Epidermal melanocyte (primary cell): ENCODE measurements at regions not wholly inside any gene's neighbourhood (a gene's known extent, or its start where the extent isn't known, plus 50 kb on each side); places are given as distances from the start of the nearest gene placed in this dataset.
"Not testable (repeated sequence)": the region's sequence is repeated elsewhere in the genome, so short reads cannot be mapped to it uniquely, and the experiment has no call there.

Experiments used
- DNase-seq: peaks from one replicate; pipeline ENCODE4 v3.0.0; 2011; ENCODE audit warnings: low spot score; ENCODE audit not compliant: insufficient read length

DNA sequence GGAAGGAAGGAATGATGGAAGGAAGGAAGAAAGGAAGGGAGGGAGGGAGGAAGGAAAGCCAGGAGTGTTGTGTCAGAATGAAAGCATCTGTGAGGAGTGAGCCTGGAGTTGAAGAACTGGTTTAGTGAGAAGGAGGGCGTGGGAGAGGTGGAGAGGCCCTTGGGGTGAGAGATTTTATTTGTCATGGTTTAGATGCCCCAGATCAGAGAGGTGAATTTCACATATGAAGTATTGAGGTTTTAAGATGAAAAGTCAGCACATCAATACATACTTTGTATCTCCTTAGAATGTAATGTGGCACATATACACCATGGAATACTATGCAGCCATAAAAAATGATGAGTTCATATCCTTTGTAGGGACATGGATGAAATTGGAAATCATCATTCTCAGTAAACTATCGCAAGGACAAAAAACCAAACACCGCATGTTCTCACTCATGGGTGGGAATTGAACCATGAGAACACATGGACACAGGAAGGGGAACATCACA, 222.3 kb upstream of the ECI2 start:
- DNase-seq = not testable (repeated sequence)

DNA sequence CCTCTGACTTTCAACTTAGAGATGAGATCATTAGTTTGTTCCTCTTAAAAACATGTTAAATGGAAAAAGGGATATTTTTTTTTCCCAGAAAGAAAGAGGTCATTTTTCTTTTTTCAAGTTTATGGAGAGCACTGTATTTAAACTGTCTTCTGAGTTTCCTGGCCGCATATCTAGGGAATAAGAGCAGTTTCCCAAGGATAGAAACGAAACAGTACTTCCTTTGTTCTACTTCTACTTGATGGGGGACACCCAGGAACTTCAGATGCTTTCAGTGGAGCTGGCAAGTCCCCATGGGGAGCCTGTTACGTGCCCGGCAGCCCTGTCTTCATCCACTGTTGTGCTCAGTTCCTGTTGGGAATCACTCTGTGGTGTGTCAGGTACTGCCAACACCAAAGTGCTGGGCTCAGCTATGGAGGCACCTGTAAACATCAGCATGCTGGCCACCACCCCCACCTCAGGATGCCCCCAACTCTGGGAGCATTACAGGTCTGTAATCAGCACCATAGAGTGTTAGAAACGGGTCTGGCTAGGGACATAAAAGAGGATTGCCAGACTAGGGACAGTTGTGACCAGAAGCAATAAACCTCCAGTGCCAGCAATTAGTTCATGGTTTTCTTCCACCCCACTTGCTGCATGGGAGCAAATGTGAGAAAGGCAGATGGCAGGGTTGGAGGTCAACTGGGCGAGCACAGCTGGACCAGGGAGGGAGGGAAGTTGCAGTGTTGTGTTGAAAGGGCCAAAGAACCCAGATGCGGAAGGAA, 221.7 kb upstream of the ECI2 start:
- peak; percentile 59 for DNase-seq

DNA sequence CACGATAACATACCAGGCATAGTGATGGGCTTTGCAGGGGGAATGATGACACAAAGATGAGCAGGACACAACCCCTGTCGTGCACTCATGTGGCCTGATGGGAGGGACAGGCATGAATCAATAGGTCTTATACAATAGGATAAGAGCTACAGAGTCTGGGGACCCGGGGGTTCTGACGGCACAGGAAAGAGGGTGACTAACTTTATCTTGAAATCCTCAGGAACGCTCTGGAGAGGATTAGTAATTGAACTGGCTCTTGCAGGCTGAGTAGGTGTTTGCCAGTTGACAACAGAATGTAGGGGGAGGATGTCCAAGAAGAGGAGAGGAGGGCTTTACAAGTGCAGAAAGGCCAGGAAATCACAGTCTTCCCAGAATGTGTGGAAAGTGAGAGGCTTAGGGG, 219.9 kb upstream of the ECI2 start:
- DNase-seq = no peak

DNA sequence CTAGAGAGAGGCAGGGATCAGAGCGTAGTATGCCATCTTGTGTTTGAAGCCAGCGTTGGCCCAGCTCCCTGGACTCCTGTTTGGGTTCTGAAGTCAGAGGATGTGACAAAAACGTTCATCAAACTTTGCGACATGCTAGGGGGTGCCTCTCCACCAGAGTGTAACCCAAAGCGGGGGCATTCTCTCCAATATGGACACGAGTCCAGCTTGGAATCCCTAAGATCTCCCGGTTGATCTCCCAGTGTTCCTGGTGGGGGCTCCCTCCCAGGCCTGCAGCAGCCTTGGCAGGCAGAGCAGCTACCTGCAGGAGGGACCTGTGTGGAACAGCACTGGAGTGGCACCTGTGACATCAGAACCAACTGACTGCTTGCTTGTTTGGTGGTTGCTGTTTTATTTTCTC, 218.8 kb upstream of the ECI2 start:
- DNase-seq = no peak

DNA sequence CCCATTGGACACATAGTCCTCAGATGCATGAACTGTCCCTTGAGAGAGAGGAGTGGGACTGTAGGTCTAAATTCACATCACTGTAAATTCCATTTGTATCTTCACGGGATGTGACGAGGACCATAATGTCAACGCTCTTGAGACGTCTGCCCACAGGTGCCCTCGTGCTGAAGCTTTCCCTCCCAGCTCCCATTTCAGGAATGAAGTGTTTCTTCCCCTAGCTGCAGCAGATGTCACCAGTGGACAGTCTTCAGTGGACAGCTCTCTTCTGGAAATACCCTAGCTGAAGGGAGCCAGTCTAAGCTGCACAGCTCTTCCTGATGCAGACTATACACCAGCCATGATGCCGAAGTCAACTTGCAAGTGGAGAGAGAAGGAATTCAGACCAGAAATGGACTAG, 217.4 kb upstream of the ECI2 start:
- no peak for DNase-seq

DNA sequence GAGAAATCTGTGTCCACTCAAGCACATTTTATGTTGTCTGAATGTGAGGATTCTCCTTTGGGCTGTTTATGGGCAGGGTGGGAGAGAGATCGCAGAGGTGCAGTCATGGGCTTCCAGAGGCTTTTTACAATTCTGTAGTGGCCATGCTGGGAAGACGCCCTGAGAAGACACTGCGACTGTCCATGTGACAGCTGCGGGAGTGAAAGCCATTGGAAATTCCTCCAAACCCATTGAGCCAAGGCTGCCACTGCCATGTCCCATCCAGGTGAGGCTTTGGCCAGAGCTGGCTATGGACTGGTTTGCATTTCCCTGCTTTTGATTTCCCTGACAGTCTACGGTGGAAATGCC, 216.9 kb upstream of the ECI2 start:
- DNase-seq = no peak

DNA sequence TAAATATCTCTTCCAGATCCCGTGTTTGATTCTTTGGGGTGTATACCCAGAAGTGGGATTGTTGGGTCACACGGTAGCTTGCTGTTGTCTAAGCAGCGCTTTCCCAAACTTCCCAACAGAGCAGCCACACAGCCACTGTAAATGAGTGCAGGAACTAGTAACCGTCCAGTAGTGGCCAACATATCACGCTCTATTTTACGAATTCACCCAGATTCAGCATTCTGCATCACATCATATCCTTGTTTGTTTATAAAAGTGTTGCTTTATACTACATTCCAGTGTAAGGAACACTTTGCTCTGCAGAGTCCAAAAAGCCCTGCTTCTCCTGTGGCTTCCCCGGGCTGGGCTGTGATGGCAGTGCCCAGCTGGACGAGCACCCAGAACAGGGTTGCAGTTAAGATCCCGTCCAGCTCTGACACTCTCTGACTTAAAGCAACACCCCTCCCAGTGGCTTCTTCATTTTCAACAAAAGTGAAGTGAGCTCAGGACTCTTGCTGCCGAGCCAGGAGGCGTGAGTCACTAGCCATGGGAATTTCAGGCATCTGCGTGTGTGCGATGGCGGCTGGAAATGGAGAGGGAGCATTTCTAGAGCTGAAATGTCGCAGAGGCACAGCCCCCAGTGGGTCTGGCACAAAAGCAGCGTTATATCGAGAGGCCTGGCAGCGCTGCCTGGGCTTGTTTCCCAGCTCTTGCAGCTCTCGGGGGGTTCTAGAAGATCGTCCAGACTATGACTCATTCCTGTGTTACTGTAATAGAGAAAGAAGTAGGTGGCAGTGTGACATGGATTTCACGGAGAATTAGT, 216.3 kb upstream of the ECI2 start:
- peak; percentile 55 for DNase-seq

DNA sequence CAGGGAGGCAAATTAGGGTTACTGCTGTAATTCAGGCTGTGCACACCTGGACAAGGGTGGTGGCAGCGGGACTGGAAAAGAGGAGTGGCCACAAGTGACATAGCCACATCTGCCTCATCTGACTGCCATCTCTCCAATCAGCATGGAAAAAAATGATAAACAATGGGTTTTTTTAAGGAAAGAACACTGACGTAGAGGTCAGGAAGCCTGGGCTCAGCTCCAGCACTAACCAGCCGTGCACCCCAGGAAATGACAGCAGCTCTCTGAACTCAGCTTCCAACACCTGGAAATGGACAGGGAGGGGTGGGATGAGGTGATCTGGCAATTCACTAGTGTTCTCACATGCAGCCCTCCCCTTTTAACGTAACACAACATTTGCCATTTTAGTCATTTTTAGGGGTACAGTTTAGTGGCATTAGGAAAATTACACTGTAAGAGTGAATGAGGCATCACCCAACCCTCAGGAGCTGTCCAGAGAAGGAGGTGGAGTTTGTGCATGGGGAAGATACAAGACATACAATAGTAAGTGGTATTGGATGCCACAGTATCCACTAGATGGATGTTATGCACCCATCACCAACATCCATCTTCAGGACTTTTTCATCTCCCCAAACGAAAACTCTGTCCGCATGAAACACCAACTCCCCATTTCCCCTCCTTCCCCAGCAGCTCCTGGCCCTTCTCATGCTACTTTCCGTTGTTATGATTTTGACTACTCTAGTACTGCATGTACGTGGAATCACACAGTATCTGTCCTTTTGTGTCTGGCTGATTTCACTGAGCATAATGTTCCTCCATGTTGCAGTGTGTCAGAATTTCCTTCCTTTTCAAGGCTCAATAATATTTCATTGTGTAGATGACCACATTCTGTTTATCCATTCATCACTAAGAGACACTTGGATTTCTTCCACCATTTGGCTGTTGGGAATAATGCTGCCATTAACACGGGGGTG, 215.5 kb upstream of the ECI2 start:
- no peak for DNase-seq

DNA sequence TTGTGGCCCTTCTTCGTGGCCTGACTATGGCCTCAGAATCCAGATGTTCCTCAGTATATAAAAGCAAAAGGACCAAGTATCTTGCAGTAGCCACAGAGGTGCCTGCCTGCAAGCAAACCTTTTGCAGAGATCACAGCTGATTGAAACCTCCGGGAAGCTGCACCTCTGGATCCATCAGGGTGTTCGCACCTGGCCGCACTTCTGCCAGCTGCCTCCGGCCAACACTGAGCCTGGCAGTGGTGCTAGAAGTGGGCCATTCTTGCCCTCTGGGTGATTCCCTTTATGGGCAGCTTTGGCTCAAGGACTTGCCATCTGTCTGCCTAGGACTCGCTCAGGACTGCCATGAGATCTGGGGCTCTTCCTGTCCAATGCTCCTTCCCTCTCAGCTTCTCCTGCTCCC, 214.6 kb upstream of the ECI2 start:
- DNase-seq = no peak

DNA sequence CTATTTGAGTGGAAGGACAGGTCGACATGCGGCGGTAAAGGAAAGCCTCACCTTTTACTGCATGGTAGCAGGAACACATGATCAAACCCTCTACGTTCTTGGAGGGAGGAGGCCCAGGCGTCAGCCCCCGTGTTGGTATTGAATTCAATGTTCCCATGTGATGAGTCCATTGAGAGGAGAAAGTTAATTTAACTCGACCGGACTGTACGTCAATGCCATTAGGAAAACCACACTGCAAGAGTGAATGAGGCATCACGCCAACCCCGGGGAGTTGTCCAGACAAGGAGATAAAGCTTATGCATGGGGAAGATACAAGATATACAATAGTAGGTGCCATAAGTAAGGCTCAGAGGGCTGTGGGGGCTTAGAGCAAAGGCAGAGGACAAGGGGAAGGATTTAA, 213.9 kb upstream of the ECI2 start:
- no peak for DNase-seq

DNA sequence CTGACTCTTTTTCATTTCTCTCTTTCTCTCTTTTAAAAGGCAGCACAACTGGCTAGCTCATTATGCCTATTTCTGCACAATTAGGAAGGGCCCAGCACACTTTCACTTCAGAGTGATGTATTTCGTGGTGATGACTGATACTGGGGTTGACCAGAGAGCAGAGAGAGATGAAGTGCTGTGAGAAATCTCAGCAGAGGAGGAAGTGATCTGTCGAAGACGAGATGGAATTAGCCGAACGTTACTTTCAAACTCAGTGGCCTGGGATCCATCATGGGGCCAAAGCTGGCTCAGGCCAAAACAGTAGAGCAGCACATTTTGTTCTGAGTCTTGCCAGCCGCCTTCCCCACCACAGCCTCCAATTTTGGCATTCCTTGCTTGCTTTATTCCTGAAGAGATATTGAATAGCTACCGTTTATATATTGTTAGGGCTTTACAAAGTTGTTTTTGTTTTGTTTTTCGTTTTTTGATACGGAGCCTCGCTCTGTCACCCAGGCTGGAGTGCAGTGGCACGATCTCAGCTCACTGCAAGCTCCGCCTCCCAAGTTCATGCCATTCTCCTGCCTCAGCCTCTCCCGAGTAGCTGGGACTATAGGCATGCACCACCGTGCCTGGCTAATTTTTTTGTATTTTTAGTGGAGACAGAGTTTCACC, 213.2 kb upstream of the ECI2 start:
- no peak for DNase-seq

DNA sequence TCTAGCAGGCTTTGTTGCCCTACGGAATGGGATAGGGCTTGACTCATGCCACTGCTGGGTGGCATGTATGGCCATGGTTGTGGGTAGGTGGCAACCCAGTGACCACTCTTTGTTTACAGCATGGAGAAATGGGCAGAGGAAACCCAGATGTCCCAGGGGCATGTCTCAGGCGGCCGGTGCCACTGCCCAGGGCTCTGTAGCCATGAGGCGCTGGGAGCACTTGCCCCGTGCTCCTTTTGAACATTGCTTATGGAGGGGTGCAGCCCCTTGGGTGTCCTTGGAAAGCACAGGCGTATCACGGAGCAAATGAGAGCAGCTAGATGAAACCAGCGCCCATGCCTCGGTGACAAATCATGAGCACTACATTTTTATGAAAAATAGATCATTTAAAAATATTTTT, 212.5 kb upstream of the ECI2 start:
- DNase-seq = no peak

DNA sequence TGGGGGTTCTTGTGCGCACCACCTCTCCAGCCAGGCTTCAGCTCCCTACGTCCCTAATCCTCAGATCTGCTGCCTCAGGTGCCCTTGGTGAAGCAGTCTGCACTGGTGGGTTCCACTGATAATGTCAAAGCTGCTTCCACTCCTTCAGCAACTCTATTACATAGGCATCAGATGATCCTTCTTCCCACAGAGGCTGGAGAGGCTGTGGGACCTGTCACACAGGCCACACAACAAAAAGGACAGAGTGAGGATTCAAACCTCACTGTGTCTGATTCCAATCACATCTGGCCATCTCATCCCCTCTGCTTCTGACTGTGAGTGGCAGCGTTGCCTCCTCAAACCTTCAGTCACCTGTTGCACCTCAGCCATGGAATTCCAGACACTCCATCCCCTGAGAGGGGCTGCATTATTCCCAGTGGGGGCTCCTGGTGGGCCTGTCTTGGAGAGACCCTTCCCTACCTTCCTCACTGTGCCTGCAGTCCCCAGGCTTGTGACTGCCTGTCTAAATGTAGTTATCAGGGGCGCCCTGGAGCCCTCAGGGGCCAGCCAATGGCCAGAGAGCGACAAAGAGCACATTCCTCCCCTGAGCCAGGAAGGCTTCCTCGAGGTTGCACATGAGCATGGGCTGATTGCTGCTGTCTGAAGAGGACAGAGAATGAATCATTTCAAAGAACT, 211.4 kb upstream of the ECI2 start:
- no peak for DNase-seq

DNA sequence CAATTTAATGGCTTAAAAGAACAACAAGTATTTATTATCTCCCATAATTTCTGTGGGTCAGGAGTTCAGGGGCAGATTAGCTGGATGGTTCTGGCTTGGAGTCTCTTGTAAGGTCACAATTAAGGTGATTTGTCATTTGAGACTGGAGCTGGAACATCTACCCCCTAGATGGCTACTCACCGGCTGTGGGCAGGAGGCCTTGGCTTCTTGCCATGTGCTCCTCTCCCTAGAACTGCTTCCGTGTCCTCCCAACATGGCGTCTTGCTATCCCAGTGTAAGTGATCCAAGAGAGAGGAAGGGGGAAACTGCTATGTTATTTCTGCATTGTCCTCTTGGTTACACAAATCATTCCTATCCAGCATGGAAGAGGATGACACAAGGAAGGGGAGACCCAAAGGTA, 210.2 kb upstream of the ECI2 start:
- DNase-seq = no peak

DNA sequence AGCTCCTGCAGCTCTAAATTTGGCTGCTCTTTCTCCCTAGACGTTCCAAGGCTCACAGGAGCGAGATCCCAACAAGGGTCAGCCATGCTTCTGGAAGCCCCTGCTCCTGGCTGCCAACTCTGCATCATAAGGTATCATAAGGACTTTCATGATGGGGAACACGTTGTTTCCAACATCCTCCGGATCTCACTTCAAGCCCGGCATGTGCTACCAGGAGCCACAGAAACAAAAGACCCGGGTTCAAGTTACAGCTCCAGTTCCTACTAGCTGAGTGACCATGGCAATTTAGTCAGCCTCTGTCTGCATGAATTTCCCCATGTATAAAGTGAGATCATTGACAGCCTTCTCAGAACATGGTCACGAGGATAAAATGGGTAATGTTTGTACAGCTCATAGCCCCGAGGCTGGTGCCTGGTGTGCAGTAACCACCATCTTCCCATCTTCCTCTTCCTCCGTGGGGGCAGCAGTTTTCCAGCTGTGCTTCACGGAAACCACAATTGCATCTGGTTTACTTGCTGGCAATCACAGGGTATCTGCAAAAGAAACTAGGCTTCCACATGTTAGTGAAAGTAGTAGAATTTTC, 209.0 kb upstream of the ECI2 start:
- peak; percentile 37 for DNase-seq

DNA sequence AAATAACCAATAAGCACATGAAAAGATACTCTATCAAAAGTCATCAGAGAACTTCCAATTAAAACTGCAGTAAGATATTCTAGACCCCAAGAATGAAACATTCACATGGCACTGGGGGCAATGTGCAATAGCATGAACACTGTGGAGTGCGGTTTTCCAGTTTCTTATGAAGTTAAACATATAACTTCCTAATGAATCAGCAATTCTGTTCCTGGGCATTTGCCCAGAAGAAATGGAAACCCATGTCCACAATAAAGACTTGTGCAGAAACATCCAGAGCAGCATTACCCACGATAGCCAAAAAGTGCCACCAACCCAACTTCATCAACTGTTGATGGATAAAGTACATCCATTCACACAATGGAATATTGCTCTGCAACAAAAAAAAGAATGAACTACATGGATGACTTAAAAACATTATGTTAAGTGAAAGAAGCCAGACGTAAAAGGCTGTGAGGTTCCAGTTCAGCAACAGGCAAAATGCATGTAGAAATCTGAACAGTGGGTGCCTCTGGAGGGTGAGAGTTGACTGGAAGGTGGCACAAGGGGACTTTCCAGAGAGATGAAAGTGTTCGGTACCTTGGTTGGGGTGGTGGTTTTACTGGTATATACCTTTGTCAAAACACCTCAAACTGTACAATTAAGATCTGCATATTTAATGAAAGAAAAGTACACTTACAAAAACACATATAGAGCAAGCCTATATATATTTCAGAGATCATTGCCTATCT, 207.2 kb upstream of the ECI2 start:
- no peak for DNase-seq

DNA sequence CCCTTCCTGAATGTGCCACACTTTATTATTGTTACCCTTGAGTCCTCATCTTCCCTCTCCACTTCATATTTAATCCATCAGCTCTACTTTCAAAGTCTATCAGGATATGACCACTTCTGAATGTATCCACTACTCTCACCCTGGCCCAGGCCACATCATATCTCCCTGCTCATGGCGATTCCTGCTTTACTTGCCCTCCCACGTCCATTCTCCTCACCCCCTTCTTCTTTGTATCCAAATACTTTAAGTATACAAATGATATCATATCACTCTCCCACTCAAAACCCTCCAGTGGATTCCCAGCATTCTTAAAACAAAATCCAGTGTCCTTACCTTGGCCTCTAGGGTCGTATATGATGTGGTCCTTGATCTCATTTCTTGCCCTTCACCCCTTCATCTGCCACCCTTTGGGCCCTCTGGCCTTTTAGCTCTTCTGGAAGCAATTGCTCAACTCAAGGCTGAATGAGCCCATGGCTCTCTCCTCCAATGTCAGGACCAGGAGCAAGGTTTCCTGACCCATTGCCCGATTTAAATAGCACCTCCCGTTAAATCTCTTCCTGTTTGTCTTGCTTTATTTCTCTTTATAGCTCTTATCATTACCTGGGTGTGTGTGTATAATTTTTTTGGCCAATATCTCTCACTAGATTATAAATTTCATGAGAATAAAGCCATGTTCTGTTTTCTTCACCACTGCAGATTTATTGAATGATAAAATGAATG, 205.9 kb upstream of the ECI2 start:
- DNase-seq = no peak

DNA sequence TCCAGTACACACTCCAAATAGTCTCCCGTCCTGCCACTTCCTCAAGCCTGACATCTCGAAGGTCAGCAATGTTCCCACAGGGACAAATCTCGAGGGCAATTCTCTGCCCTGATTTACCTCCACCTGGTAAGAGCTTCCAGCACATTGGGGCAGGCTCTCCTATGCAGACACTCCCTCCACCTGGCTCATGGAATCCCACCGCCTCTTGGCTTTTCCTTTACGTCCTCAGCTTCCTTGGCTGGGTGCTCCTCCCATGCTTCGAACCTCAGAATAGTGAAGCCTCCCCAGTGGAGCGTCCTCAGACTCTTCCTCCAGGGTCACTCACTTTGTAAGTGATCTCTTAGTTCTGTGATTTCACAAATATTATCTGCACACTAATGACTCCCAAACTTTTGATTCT, 205.2 kb upstream of the ECI2 start:
- DNase-seq = no peak

DNA sequence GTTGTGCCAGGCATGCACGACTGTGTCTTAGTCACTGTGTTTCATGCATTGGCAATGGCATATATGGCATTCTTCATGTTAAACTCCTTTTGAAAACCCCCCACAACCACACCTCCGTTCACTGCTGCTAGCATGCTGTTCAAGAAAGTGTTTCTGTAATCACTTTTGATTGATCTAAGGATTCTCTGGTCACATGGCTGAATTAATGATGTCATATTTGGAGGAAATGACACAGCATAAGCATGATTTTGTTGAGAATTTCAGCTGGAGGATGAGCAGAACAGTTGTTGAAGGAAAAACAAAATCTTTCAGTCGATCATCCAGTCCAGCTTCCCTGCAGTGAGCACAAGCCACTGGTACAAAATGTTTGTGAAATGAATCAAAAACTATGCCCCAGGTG, 203.5 kb upstream of the ECI2 start:
- DNase-seq = no peak
